ENCODE measurements at regions not wholly inside any gene's neighbourhood (a gene's known extent, or its start where the extent isn't known, plus 50 kb on each side); places are given as distances from the start of the nearest gene placed in this dataset.

DNA sequence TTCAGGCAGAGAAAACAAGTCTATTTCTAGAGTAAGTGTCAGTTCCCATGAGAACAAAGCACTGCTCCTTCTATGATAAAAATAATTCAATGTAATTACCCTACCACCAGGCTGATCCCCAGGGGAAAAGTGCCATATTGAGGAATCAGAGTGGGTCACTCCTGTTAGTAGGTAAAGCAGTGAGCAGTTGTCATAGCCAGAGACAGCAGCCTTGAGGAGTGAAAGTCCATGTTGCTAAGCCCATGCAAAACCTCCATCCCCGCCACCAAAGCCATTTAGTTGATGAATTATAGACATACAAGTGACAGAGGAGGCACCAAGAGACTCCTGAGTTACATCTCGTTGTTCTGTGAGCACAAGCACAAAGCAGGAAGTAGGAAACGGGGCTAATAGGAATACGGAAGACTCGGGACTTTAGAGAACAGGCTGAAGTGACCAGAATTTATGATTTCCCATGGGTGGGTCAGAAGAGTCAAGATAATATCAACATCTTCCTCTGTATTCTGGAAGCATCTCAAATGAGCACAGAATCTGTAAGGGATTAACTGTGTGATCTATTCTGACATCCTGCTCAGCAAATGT, 197.9 kb downstream of the MAFB start:
- no peak for DNase-seq (ENCODE audit: low spot score)

DNA sequence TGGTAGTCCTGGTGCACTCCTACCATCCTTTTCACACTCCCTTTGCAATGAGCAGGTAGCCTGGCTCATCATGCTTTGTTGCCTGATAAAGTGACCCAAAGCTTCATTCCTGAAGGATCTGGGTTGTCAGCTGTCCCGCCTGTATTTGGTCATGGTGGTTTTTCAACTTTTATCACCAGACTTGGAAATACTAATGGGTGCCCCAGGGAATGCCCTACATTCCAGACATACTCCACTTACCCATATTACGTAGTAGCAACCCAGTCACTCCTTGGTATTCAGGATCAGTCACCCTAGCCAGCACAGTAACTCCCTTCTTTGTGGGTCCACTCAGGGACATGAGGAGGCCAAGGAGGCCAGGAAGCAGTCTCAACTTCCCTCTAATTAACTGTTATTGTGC, 199.2 kb downstream of the MAFB start:
- DNase-seq (ENCODE audit: low spot score) = peak; percentile 86

- DNase-seq (ENCODE audit: low spot score) = no peak
These were observed 200.6 kb downstream of the MAFB start for GRCh38 chr20:40488401-40488800.

DNA sequence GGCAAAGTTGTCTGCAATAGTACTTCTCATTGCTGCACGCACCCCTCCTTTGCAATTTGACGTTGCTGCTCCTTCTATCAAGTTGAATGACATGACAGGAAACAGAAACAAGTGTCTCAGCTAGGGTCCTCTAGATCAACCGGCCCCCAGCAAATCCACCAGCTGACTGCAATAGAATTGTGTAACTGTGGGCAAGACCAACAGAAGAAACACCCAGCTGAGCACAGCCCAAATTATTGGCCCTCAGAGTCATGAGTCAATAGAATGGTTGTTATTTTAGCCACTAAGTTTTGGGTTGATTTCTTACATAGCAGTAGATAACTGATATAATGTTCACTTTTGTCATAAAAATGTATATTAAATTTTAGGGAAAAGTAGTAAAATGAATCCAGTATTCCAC, 202.7 kb downstream of the MAFB start:
- DNase-seq (ENCODE audit: low spot score) = no peak

DNA sequence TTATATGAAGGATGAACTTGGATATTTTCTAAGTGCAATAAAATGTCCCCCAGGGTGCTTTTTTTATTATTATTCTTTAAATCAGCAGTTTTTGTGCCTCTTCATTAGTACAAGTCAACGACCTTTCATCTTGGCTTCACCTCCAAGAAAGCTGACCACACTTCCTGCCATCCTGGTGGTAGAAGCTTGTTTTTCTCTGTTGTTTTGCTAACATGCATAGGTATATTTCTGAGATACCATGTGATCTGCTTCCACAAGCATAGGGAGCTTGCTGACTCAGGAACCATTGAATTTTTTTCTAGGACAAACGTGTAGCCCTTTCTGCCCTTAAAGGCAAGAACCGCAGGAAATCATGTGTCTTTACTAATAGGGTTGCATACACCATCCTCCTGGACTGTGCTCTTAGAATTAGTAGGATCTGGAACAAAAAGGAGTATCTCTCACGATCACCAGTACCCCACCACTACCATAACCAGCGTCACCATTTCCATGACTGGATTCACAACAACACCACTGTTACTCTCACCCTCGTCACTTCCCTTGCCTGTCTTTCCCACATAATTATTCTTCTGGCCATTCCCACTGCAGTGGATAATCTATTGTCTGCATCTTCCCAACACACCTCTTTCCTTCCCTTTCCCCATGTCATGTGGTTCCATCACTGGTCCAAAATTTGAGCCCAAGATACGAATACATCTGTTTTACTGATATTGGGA, 207.1 kb downstream of the MAFB start:
- no peak for DNase-seq (ENCODE audit: low spot score)

DNA sequence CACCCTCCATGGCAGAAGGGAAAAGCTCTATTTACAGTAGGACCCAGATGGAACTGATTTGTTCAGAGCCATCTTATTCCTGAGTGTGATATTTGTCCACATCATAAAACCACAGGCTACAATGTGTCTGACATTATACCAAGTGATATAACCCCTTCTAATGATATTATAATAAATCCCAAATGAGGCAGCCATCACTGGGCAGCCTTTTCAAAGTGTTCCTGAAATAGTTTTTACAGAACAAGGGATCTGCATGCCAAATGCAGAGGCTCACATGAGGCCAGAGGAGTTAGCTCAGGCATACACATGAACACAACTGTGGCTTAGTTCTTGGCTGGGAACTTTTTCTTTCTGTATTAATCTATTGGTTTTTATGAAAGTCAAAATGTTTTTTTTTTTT, 207.7 kb downstream of the MAFB start:
- peak; percentile 46 for DNase-seq (ENCODE audit: low spot score)

DNA sequence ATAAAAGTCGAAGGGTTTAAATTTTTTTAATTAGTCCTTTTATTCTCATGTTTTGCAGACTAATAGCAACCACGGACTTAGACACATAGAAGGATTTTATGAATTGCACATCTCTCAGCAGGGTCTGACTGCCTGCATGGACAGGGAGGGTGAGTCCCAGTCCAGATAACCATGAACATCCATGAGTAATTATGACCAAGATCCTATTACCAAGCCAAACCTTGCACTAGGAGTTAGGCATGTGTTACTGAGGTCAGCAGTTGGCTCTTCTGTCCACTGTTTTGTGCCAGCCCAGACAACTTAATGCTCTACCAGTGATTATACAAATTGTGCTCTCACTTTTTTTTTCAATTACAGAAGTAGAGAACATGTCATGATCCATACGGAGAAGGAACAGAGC, 211.2 kb downstream of the MAFB start:
- DNase-seq (ENCODE audit: low spot score) = peak; percentile 67

- DNase-seq (ENCODE audit: low spot score) = no peak
These were observed 212.6 kb downstream of the MAFB start for GRCh38 chr20:40476461-40476860.

- DNase-seq (ENCODE audit: low spot score) = no peak
These were observed 216.1 kb downstream of the MAFB start for GRCh38 chr20:40472905-40473304.

- DNase-seq (ENCODE audit: low spot score) = no peak
These were observed 217.8 kb downstream of the MAFB start for GRCh38 chr20:40471261-40471629.

- no peak for DNase-seq (ENCODE audit: low spot score)
These were observed 218.4 kb downstream of the MAFB start for GRCh38 chr20:40470445-40471260.

DNA sequence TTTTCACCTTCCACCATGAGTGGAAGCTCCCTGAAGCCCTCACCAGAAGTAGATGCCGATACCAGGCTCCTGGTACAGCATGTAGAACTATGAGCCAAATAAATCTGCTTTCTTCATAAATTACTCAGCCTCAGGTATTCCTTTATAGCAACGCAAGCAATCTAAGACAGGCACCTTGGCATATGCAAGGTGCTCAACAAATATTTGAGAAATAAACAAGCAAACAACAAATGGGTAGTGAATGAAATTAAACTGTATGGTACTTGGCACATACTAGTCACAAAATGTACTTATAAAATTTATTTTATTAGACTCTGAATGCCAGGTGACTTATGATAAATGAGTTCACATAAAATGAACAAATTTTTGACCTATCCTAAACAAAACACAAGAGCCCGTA, 220.3 kb downstream of the MAFB start:
- no peak for DNase-seq (ENCODE audit: low spot score)

GRCh38 chr20:40467703-40468411, 221.2 kb downstream of the MAFB start:
- DNase-seq (ENCODE audit: low spot score) = no peak

- no peak for DNase-seq (ENCODE audit: low spot score)
These were observed 222.0 kb downstream of the MAFB start for GRCh38 chr20:40467067-40467466.

DNA sequence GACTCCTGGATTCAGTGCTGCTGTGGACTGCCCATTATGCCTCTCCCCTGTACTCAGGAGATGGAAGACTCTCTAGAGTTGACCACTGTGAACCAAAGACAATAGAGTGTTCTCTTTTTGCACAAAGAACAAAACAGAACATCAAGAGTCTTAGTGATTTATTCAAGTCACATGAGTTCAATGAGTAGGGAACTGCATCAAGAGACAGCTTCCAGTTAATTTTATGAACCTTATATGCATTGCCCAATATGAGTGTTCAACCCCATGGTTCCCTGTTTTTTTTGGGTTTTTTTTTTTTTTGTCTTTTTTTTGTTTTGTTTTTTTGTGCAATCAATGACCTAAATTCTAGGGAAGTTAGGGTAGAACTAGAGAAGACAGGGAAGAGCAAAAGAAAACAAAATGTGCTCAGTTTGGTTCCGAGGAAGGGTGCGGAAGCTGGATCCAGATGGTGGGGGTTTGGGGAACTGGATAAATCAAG, 224.3 kb downstream of the MAFB start:
- DNase-seq (ENCODE audit: low spot score) = no peak

- DNase-seq (ENCODE audit: low spot score) = no peak
These were observed 225.9 kb downstream of the MAFB start for GRCh38 chr20:40463171-40463570.

DNA sequence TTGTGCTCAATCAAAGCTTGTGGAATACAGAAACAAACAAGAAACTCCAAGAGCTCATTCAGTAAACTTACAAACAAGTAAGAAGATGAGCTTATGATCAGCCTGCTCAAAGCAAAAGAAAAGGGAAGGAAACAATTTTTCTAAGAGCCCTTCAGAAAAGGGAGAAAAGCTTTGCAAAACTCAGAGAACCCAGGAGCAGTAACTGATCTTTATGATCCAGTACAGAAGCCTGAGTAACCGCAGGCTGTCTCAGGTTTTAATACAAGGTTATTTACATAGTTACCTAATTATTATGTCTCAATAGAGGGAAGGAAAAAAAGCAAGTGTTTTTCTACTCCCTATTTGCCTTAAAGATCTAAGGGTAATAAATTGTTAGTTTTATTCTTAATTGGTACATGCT, 226.5 kb downstream of the MAFB start:
- DNase-seq (ENCODE audit: low spot score) = no peak

GRCh38 chr20:40459299-40459698, 229.7 kb downstream of the MAFB start:
- DNase-seq (ENCODE audit: low spot score) = no peak

DNA sequence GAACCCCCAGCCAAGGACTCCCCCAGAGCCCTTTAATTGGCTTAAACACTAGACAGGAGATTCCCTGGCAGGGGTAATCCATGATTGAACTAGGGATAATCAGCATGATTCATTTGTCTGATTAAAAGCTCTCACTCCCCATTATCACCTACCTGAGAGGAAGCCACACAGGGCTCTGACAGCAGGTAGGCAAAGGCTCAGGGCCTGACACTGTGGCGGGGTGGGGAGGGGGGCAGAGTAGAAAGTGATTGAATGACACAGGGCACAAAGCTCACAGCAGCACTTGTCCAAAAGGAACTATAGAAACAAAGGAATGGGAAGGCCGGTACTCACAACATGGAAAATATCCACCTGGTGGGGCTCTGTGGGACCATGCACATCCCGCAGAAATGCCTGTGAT, 231.6 kb downstream of the MAFB start:
- no peak for DNase-seq (ENCODE audit: low spot score)

GRCh38 chr20:40452758-40453157, 236.3 kb downstream of the MAFB start:
- no peak for DNase-seq (ENCODE audit: low spot score)

DNA sequence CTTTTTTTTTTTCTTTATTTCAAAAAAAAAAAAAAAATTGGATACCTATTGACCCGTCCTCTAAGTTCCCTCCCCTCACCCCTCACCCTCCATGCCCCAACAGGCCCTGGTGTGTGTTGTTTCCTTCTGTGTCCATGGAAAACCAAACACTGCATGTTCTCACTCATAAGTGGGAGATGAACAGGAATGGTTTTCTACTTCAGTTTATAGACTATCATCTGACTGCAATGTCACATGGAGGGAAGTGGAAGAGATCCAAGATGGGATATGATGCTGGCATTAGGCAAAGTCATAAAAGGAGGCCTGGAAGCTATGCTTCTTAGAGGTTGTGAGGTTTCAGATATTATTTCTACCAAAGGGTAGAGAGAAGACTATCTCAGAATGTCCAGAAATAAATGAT, 237.5 kb downstream of the MAFB start:
- DNase-seq (ENCODE audit: low spot score) = no peak

GRCh38 chr20:40449974-40450616, 238.9 kb downstream of the MAFB start:
- DNase-seq (ENCODE audit: low spot score) = no peak
